ENCODE measurements at regions not wholly inside any gene's neighbourhood (a gene's known extent, or its start where the extent isn't known, plus 50 kb on each side); places are given as distances from the start of the nearest gene placed in this dataset.

DNA sequence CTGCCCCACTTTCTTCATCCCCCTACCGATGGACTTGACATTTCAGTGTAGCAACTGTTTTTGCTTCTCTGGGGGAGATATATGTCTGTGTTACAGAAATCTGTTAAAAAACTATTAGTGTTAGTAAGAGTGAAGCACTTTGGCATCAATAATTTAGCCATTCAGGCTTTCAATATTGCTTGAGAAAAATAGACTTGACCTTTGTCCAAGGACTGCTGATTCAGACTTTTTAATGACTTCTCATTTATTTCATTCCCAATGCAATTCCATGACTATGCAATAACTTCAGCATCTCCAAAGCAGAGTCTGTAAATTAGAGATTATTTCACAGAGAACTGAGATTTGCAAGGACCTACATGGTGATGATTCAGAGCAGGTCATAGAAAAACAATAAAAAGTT, 104.1 kb upstream of the SPEF2 start:
- no peak for DNase-seq (ENCODE audit: low read depth, low spot score)
- H3K27ac Mint-ChIP-seq (ENCODE audit: unreplicated experiment), result no peak overlapping the region
- no peaks in the 10 kb centered on the region for H3K4me1 Mint-ChIP-seq
- TF ChIP-seq, protein P1, sequence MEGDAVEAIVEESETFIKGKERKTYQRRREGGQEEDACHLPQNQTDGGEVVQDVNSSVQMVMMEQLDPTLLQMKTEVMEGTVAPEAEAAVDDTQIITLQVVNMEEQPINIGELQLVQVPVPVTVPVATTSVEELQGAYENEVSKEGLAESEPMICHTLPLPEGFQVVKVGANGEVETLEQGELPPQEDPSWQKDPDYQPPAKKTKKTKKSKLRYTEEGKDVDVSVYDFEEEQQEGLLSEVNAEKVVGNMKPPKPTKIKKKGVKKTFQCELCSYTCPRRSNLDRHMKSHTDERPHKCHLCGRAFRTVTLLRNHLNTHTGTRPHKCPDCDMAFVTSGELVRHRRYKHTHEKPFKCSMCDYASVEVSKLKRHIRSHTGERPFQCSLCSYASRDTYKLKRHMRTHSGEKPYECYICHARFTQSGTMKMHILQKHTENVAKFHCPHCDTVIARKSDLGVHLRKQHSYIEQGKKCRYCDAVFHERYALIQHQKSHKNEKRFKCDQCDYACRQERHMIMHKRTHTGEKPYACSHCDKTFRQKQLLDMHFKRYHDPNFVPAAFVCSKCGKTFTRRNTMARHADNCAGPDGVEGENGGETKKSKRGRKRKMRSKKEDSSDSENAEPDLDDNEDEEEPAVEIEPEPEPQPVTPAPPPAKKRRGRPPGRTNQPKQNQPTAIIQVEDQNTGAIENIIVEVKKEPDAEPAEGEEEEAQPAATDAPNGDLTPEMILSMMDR (conservative IDR thresholded peaks at IDR 0.05), result no peak
- H3K36me3 Mint-ChIP-seq (ENCODE audit: low read depth), result peaks cover 5% of the 10 kb centered on the region
- H3K9me3 Mint-ChIP-seq, result peaks cover 17% of the 10 kb centered on the region
- no peak overlapping the region for H3K4me3 Mint-ChIP-seq
- no peaks in the 10 kb centered on the region for H3K27me3 Mint-ChIP-seq (ENCODE audit: low read depth)

DNA sequence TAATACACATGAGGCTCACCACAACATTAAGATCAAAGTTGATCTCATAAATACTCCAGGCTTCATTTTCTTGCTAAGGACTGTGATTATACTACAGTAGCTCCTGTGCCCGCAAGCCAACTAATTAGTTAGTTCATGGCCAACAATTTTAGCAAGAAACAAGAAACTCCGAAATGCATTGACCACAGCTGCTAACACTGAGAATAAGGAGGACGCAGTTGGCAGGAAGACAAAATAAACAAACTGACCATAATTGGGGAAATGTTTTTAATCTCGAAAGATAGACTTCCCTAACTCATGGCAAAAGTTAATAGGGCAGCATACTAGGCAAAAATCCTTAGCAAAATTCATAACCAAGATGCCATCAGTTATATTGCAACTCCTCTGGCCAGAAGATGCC, 115.5 kb upstream of the SPEF2 start:
- DNase-seq (ENCODE audit: low read depth, low spot score), result no peak
- Mint-ChIP-seq H3K36me3 (ENCODE audit: low read depth) (peaks cover 2% of the 10 kb centered on the region), H3K27ac (ENCODE audit: unreplicated experiment) (no peak overlapping the region), H3K27me3 (ENCODE audit: low read depth) (no peaks in the 10 kb centered on the region), H3K4me1 (no peaks in the 10 kb centered on the region), H3K9me3 (peaks cover 12% of the 10 kb centered on the region), H3K4me3 (no peak overlapping the region)
- TF ChIP-seq, protein P1 (conservative IDR thresholded peaks at IDR 0.05), result no peak

DNA sequence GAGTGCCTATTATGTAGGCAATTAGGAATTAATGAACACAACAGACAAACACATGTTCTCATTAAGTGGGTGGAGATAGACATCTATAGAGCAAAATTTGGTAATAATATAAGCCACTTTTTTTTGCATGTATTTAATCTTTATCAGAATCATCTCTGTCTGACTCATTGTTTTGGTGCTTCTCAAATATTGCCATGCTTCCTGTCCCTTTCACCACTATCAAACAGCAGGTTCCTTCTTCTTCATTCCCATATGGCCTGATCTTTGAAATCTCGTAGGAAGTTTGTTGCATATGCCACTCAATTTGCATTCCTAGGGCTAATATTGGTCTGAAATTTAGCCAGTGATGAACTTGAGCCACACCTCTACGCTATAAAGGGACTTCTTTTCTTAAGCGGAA, 128.9 kb upstream of the SPEF2 start:
- H3K9me3 Mint-ChIP-seq, result no peaks in the 10 kb centered on the region
- no peaks in the 10 kb centered on the region for H3K27me3 Mint-ChIP-seq (ENCODE audit: low read depth)
- H3K27ac Mint-ChIP-seq (ENCODE audit: unreplicated experiment), result no peak overlapping the region
- H3K36me3 Mint-ChIP-seq (ENCODE audit: low read depth), result no peaks in the 10 kb centered on the region
- TF ChIP-seq, protein P1 (conservative IDR thresholded peaks at IDR 0.05), result no peak
- H3K4me3 Mint-ChIP-seq, result no peak overlapping the region
- DNase-seq (ENCODE audit: low read depth, low spot score), result no peak
- peaks cover 6% of the 10 kb centered on the region for H3K4me1 Mint-ChIP-seq

DNA sequence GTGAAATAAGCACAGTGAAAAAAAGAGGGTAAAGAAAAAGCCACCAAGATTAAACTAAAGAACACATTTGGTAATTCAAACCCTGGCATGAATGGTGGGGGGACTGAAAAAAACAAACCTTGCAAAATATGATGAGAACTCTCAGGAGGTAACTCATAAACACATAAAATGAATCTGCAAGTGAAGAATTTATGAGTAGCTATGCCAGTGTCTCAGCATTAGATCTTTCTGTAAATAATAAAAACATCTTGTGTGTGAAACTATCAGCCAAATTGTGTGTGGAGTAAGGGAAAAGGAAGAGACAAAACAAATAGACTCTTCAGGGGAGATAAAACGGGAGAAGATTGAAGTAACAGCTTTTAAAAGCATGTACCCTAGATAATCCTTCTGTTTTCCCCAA, 129.6 kb upstream of the SPEF2 start:
- no peak overlapping the region for H3K4me3 Mint-ChIP-seq
- DNase-seq (ENCODE audit: low read depth, low spot score), result no peak
- TF ChIP-seq, protein P1 (conservative IDR thresholded peaks at IDR 0.05), result no peak
- no peaks in the 10 kb centered on the region for H3K27me3 Mint-ChIP-seq (ENCODE audit: low read depth)
- no peaks in the 10 kb centered on the region for H3K9me3 Mint-ChIP-seq
- no peak overlapping the region for H3K27ac Mint-ChIP-seq (ENCODE audit: unreplicated experiment)
- H3K4me1 Mint-ChIP-seq, result peaks cover 12% of the 10 kb centered on the region
- H3K36me3 Mint-ChIP-seq (ENCODE audit: low read depth), result no peaks in the 10 kb centered on the region

DNA sequence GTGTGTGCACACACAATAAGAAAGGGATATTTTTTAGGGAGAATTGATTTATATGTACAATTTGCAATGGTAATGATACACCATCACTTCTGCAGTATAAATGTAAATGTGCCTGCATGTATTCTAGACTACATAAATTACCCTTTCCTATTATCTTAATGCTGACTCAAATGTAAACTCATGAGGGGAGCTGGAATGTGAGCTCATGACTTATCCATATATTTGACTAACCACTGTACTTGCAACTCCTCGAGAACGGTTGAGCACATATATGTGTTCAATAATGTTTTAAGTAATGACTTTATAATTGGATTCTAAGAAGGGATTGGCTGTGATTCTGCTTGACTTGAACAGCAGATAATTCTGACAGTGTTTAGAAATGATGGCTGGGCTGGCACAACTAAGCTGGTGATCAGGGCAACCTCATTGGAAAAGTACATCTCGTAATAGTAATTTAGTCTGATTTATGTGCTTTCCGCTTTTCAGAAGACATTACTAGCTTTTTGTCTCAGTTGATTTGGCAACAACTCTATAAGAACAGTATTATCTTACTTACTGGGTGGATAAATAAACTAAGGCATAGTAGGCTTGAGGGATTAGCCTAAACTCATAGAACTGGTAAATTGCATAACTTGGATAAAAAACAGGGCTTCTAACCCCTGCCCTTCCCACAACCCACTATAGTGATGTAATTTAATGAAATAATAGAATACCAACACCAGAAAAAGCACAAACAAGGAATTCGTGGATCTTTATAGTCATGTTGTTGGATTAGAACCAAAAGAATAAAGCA, 130.2 kb upstream of the SPEF2 start:
- Mint-ChIP-seq H3K36me3 (ENCODE audit: low read depth) (no peaks in the 10 kb centered on the region), H3K27me3 (ENCODE audit: low read depth) (no peaks in the 10 kb centered on the region), H3K4me1 (peaks cover 17% of the 10 kb centered on the region), H3K27ac (ENCODE audit: unreplicated experiment) (no peak overlapping the region), H3K4me3 (no peak overlapping the region), H3K9me3 (no peaks in the 10 kb centered on the region)
- DNase-seq (ENCODE audit: low read depth, low spot score), result no peak
- TF ChIP-seq, protein P1 (conservative IDR thresholded peaks at IDR 0.05), result no peak
